K562 (cell line): ENCODE measurements at regions not wholly inside any gene's neighbourhood (a gene's known extent, or its start where the extent isn't known, plus 50 kb on each side); places are given as distances from the start of the nearest gene placed in this dataset.
A peak's percentile ranks its signal among the peaks of the same experiment; 100 is the strongest.

ENCODE experiments used
- ATAC-seq: fragments of 200-7000 bp; cut with Tn5 transposase; 3 replicates; pipeline ENCODE4 v1.9.1; 2020; ENCODE audit warnings: moderate library complexity
- BruUV-seq: library from RNA; stranded (reverse); fragments of 400-500 nt; replicated peaks from 2 replicates; lab custom pipeline; 2021; lab: Mats Ljungman, UMichigan
- CTCF ChIA-PET: fragments of 300-600 bp; formaldehyde crosslinking; extraction: SDS; loops from one replicate; lab custom pipeline; 2021; ENCODE audit warnings: low intra/inter-chr PET ratio; lab: Yijun Ruan, JAX
- POLR2A ChIA-PET: fragments of 300-600, 350-650 bp; sonication (Branson Sonifier 250); formaldehyde crosslinking; extraction: SDS; loops from one replicate; lab custom pipeline; 2021; ENCODE audit warnings: antibody characterized with exemption, inconsistent platforms; lab: Yijun Ruan, JAX
- DNase-seq, 4 experiments: peaks; one replicate each; pipeline versions ENCODE4 v3.0.0 to v3.0.0-alpha.2; 2011 to 2018; ENCODE audit warnings: low spot score in 3 of 4, mixed read lengths in 3 of 4; ENCODE audit errors: extremely low read depth in 1 of 4
- FAIRE-seq: peaks from 2 replicates; lab custom pipeline; 2011; peaks lifted over from hg19 to GRCh38; lab: Jason Lieb, UNC
- H2AFZ ChIP-seq: 2 replicates; pipeline ENCODE4 v1.6.0; 2011; ENCODE audit warnings: low read depth, low read length, control low read depth, inconsistent platforms
- H3K27ac ChIP-seq: fragments of 200-600 bp; 3 replicates; pipeline ENCODE4 v1.8.0; 2011; ENCODE audit warnings: low read depth, mild to moderate bottlenecking, control low read depth, inconsistent platforms, low read length, moderate library complexity, mixed read lengths; ENCODE audit errors: extremely low read depth
- H3K27me3 ChIP-seq, 2 experiments: fragments of 300-600 bp in 1 of 2; 2 replicates in 1 of 2; 3 replicates in 1 of 2; pipeline versions ENCODE4 v1.6.0 to v1.8.0; 2011; ENCODE audit warnings: inconsistent platforms in 2 of 2, low read length in 2 of 2, mild to moderate bottlenecking in 1 of 2, mixed read lengths in 1 of 2, moderate library complexity in 1 of 2; ENCODE audit not compliant: control insufficient read depth in 2 of 2, insufficient read depth in 2 of 2
- H3K36me3 ChIP-seq: fragments of 300-600 bp; 3 replicates; pipeline ENCODE4 v1.8.0; 2011; ENCODE audit warnings: mild to moderate bottlenecking, low read length, inconsistent platforms; ENCODE audit not compliant: control insufficient read depth, insufficient read depth
- H3K4me1 ChIP-seq, 2 experiments: fragments of 200-600 bp in 1 of 2; replicated peaks in 1 of 2; 2 replicates in 1 of 2; 3 replicates in 1 of 2; pipeline versions ENCODE4 v1.5.1 to v1.8.0; 2011; ENCODE audit warnings: inconsistent platforms in 2 of 2, low read length in 2 of 2, mild to moderate bottlenecking in 1 of 2, mixed read lengths in 1 of 2, moderate library complexity in 1 of 2; ENCODE audit not compliant: control insufficient read depth in 2 of 2, insufficient read depth in 2 of 2
- H3K4me2 ChIP-seq: 2 replicates; pipeline ENCODE4 v1.6.1; 2011; ENCODE audit warnings: low read length, control low read depth, inconsistent platforms, mixed read lengths; ENCODE audit not compliant: insufficient read depth
- H3K4me3 ChIP-seq: fragments of 200-600 bp; sonication (generic), shearing (Covaris generic); 2 replicates; pipeline ENCODE4 v1.5.1; 2016; ENCODE audit warnings: control low read depth, inconsistent platforms
- H3K79me2 ChIP-seq: fragments of 200-600 bp; 3 replicates; pipeline ENCODE4 v1.8.0; 2011; ENCODE audit warnings: low read length, inconsistent platforms; ENCODE audit not compliant: control insufficient read depth, insufficient read depth
- H3K9ac ChIP-seq, 2 experiments: 2 replicates each; pipeline versions ENCODE4 v1.6.0 to v1.6.1; 2011; ENCODE audit warnings: low read depth in 2 of 2, low read length in 2 of 2, control low read depth in 1 of 2, inconsistent platforms in 1 of 2, mild to moderate bottlenecking in 1 of 2, mixed read lengths in 1 of 2; ENCODE audit not compliant: insufficient read depth in 1 of 2
- H3K9me1 ChIP-seq: one replicate; pipeline ENCODE4 v1.6.0; 2011; ENCODE audit warnings: inconsistent platforms, mild to moderate bottlenecking, low read length, moderate library complexity; ENCODE audit not compliant: control insufficient read depth, insufficient read depth
- H3K9me3 ChIP-seq: replicated peaks from 2 replicates; pipeline ENCODE4 v1.5.1; 2011; ENCODE audit warnings: low read depth, low read length, inconsistent platforms; ENCODE audit not compliant: control insufficient read depth, insufficient read depth
- H4K20me1 ChIP-seq: replicated peaks from 2 replicates; pipeline ENCODE4 v1.6.1; 2011; ENCODE audit warnings: low read length, inconsistent platforms, mixed read lengths; ENCODE audit not compliant: control insufficient read depth, insufficient read depth
- C11orf30 ChIP-seq: fragments of 450-650 bp; IDR thresholded peaks from 2 replicates; pipeline ENCODE4 v1.6.1; 2016; ENCODE audit warnings: low read depth, mild to moderate bottlenecking
- CBFA2T2 ChIP-seq: fragments of 450-650 bp; conservative IDR thresholded peaks from 2 replicates; pipeline ENCODE4 v1.6.1; 2017; ENCODE audit warnings: mild to moderate bottlenecking
- GATA2 ChIP-seq: sonication (generic); formaldehyde crosslinking; IDR thresholded peaks from 2 replicates; pipeline ENCODE4 v1.4.0; 2020; ENCODE audit warnings: mild to moderate bottlenecking, missing genetic modification reagents
- HNRNPK ChIP-seq: fragments of 200-400 bp; formaldehyde crosslinking; IDR thresholded peaks from one replicate; pipeline ENCODE4 v1.6.1; 2018; ENCODE audit warnings: mild to moderate bottlenecking, low read depth, low read length; ENCODE audit not compliant: poor library complexity, severe bottlenecking
- JUND ChIP-seq, 2 experiments: IDR thresholded peaks; 2 replicates in 1 of 2; 3 replicates in 1 of 2; pipeline ENCODE4 v1.6.1; 2011; ENCODE audit warnings: borderline replicate concordance in 2 of 2, low read depth in 2 of 2, low read length in 2 of 2, improper control_type of control experiment in 1 of 2, missing biosample characterization in 1 of 2, missing genetic modification characterization in 1 of 2, missing genetic modification reagents in 1 of 2
- NFE2 ChIP-seq: IDR thresholded peaks from 2 replicates; pipeline ENCODE4 v1.6.1; 2014; ENCODE audit warnings: antibody characterized with exemption, low read depth
- SAFB2 ChIP-seq: fragments of 200-400 bp; formaldehyde crosslinking; IDR thresholded peaks from 2 replicates; pipeline ENCODE4 v1.6.1; 2018; ENCODE audit warnings: borderline replicate concordance, low read length, low read depth, moderate library complexity; ENCODE audit not compliant: severe bottlenecking
- TCF7L2 ChIP-seq: fragments of 150-350 bp; IDR thresholded peaks from 2 replicates; pipeline ENCODE4 v1.6.1; 2016; ENCODE audit warnings: low read depth, mild to moderate bottlenecking, low read length, moderate library complexity
- TEAD2 ChIP-seq: fragments of 450-650 bp; IDR thresholded peaks from 2 replicates; pipeline ENCODE4 v1.6.1; 2016; ENCODE audit warnings: missing genetic modification characterization, control low read depth, missing compliant biosample characterization
- ZNF232 ChIP-seq: sonication (generic); formaldehyde crosslinking; IDR thresholded peaks from 2 replicates; pipeline ENCODE4 v1.8.0; 2022; ENCODE audit warnings: mild to moderate bottlenecking, missing genetic modification reagents
- ZNF3 ChIP-seq: fragments of 250-450 bp; sonication (Bioruptor Pico); IDR thresholded peaks from 2 replicates; pipeline ENCODE4 v1.5.0; 2021; ENCODE audit warnings: mild to moderate bottlenecking, moderate library complexity
- ZNF316 ChIP-seq: fragments of 450-650 bp; IDR thresholded peaks from 2 replicates; pipeline ENCODE4 v1.6.1; 2016
- ZNF354B ChIP-seq: fragments of 250-450 bp; sonication (Bioruptor Pico); IDR thresholded peaks from 2 replicates; pipeline ENCODE4 v1.4.0; 2020
- ZNF77 ChIP-seq: fragments of 250-450 bp; sonication (Bioruptor Pico); IDR thresholded peaks from 2 replicates; pipeline ENCODE4 v1.5.0; 2020
- ZNF780A ChIP-seq: fragments of 250-450 bp; sonication (Bioruptor Pico); IDR thresholded peaks from 2 replicates; pipeline ENCODE4 v1.5.0; 2021; ENCODE audit warnings: mild to moderate bottlenecking
- WGBS: fragments of 100-300 bp; shearing (Covaris generic); methylation state at CpG from one replicate; pipeline ENCODE4 v1.1.6; 2016; ENCODE audit warnings: low coverage, mixed read lengths; ENCODE audit not compliant: insufficient coverage; ENCODE audit errors: missing lambda C conversion rate; 5-methylcytosine and 5-hydroxymethylcytosine counted together
- in situ Hi-C: fragments of 300-500 bp; cut with MboI; formaldehyde crosslinking; loops from 4 replicates; pipeline ENCODE4 v1.15.0; 2018; ENCODE audit warnings: inconsistent platforms, mixed read lengths
- intact Hi-C: fragments of 100-400 bp; cut with micrococcal nuclease; formaldehyde crosslinking; loops from 2 replicates; pipeline ENCODE4 v1.14.2; 2022
- TF ChIP-seq, protein P1 (sequence below), 2 experiments: fragments of 450-650 bp in 1 of 2; IDR thresholded peaks; 2 replicates each; pipeline ENCODE4 v1.6.1; 2011 to 2017; ENCODE audit warnings: low read depth in 2 of 2, antibody characterized with exemption in 1 of 2, borderline replicate concordance in 1 of 2, low read length in 1 of 2, mild to moderate bottlenecking in 1 of 2, mixed read lengths in 1 of 2; ENCODE audit not compliant: control insufficient read depth in 1 of 2
- TF ChIP-seq, protein P2 (sequence below), 2 experiments: IDR thresholded peaks in 1 of 2; conservative IDR thresholded peaks in 1 of 2; 2 replicates each; pipeline ENCODE4 v1.6.1; 2016; ENCODE audit warnings: low read depth in 2 of 2, mild to moderate bottlenecking in 1 of 2, missing compliant biosample characterization in 1 of 2, missing genetic modification characterization in 1 of 2, moderate library complexity in 1 of 2

- ATAC-seq (peak; percentile 69), DNase-seq (peak in 1 of 4 experiments; percentile 8), FAIRE-seq (no peak)
- intact Hi-C loops (no loop called here), in situ Hi-C loops (no loop called here)
- H3K79me2 ChIP-seq: no peaks in the 10 kb centered on the region
- no TSS peak for BruUV-seq
- no peaks in the 10 kb centered on the region for H3K9me3 ChIP-seq
- peaks cover 8 to 20% of the 10 kb centered on the region in 2 experiments; a peak in 4 of 5 replicates for H3K27me3 ChIP-seq
- no peaks in the 10 kb centered on the region; a peak in 1 of 5 replicates for H3K4me1 ChIP-seq
- H3K4me3 ChIP-seq: no peak overlapping the region
- H3K27ac ChIP-seq: no peak overlapping the region
- ChIA-PET POLR2A (no interaction called here), CTCF (no interaction called here)
- H3K36me3 ChIP-seq: no peaks in the 10 kb centered on the region
- no peaks in the 10 kb centered on the region for H4K20me1 ChIP-seq
- 0% methylated on average over 2 of the region's 2 CpGs for WGBS
- H2AFZ ChIP-seq: no peak overlapping the region
- no peak overlapping the region for H3K4me2 ChIP-seq
- H3K9ac ChIP-seq: no peak overlapping the region
- no peaks in the 10 kb centered on the region for H3K9me1 ChIP-seq
- TF ChIP-seq ZNF354B (CRISPR knock-in tag) (no peak), C11orf30 (peak; percentile 45; the same call in 1 of the 2 replicates), ZNF3 (CRISPR knock-in tag) (no peak), NFE2 (peak; percentile 47), ZNF232 (CRISPR knock-in tag) (no peak), ZNF780A (CRISPR knock-in tag) (no peak), ZNF77 (CRISPR knock-in tag) (no peak), TCF7L2 (no peak), SAFB2 (no peak), TEAD2 (tag) (no peak), HNRNPK (no peak), GATA2 (no peak), CBFA2T2 (peak; percentile 19; the same call in 1 of the 2 replicates), JUND (IDR thresholded peaks at IDR 0.05; ENCODE audit: borderline replicate concordance, low read depth, low read length) (no peak), JUND (tag; IDR thresholded peaks at IDR 0.05; ENCODE audit: borderline replicate concordance, low read depth, low read length) (peak; percentile 50; the same call in 1 of the 3 replicates), ZNF316 (peak; percentile 18; the same call in 1 of the 2 replicates)
- TF ChIP-seq, protein P1, sequence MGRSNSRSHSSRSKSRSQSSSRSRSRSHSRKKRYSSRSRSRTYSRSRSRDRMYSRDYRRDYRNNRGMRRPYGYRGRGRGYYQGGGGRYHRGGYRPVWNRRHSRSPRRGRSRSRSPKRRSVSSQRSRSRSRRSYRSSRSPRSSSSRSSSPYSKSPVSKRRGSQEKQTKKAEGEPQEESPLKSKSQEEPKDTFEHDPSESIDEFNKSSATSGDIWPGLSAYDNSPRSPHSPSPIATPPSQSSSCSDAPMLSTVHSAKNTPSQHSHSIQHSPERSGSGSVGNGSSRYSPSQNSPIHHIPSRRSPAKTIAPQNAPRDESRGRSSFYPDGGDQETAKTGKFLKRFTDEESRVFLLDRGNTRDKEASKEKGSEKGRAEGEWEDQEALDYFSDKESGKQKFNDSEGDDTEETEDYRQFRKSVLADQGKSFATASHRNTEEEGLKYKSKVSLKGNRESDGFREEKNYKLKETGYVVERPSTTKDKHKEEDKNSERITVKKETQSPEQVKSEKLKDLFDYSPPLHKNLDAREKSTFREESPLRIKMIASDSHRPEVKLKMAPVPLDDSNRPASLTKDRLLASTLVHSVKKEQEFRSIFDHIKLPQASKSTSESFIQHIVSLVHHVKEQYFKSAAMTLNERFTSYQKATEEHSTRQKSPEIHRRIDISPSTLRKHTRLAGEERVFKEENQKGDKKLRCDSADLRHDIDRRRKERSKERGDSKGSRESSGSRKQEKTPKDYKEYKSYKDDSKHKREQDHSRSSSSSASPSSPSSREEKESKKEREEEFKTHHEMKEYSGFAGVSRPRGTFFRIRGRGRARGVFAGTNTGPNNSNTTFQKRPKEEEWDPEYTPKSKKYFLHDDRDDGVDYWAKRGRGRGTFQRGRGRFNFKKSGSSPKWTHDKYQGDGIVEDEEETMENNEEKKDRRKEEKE (IDR thresholded peaks at IDR 0.05; ENCODE audit: borderline replicate concordance in 1 of 2, control insufficient read depth in 1 of 2, low read depth in 2 of 2, low read length in 1 of 2): no peak
- TF ChIP-seq, protein P2, sequence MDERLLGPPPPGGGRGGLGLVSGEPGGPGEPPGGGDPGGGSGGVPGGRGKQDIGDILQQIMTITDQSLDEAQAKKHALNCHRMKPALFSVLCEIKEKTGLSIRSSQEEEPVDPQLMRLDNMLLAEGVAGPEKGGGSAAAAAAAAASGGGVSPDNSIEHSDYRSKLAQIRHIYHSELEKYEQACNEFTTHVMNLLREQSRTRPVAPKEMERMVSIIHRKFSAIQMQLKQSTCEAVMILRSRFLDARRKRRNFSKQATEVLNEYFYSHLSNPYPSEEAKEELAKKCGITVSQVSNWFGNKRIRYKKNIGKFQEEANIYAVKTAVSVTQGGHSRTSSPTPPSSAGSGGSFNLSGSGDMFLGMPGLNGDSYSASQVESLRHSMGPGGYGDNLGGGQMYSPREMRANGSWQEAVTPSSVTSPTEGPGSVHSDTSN (CRISPR knock-in tag; IDR thresholded peaks at IDR 0.05; ENCODE audit: low read depth): no peak
- TF ChIP-seq, protein P2 (tag; conservative IDR thresholded peaks at IDR 0.05; ENCODE audit: low read depth): no peak
These were observed 68.5 kb upstream of the SLC35C1 start for GRCh38 chr11:45736424-45736823.
